ENCODE measurements at regions not wholly inside any gene's neighbourhood (a gene's known extent, or its start where the extent isn't known, plus 50 kb on each side); places are given as distances from the start of the nearest gene placed in this dataset.

GRCh38 chr6:134844120-134844519 is 105.8 kb downstream of the ALDH8A1 start (continued):
- TF ChIP-seq BACH1 (IDR thresholded peaks at IDR 0.05; ENCODE audit: low read length), result no peak
- TF ChIP-seq RNF2 (IDR thresholded peaks at IDR 0.05; ENCODE audit: borderline replicate concordance, low read depth, low read length, missing control alignments, poor library complexity, severe bottlenecking), result no peak
- no peak for TF ChIP-seq SIN3A (conservative IDR thresholded peaks at IDR 0.05 in 1 of 2, IDR thresholded peaks at IDR 0.05 in 1 of 2; ENCODE audit: low read depth in 1 of 2, low read length in 2 of 2)
